Posterior vena cava (tissue), 2 donors: ENCODE measurements at regions not wholly inside any gene's neighbourhood (a gene's known extent, or its start where the extent isn't known, plus 50 kb on each side); places are given as distances from the start of the nearest gene placed in this dataset.

Experiments used
- DNase-seq: peaks from one replicate; pipeline ENCODE4 v3.0.0-alpha.2; 2020; ENCODE audit warnings: low spot score
- intact Hi-C, 2 donors: fragments of 100-400 bp; cut with DNase I; formaldehyde crosslinking; loops; one replicate each; pipeline versions ENCODE4 v1.14.1 to v1.14.2; 2022 to 2023
- donor health status: DM: yes; HTN: yes; CAD: no.
- donor health status: DM: yes; HTN: yes; CAD: no.

GRCh38 chr11:15888556-15889345, 467.6 kb downstream of the SOX6 start:
- no peak for DNase-seq
- intact Hi-C loops = no loop called here

- intact Hi-C loops = no loop called here
- DNase-seq = no peak
These were observed 466.8 kb downstream of the SOX6 start for GRCh38 chr11:15889363-15890030.

GRCh38 chr11:15890031-15890713, 466.2 kb downstream of the SOX6 start:
- DNase-seq = no peak
- intact Hi-C loops = no loop called here

- intact Hi-C loops = no loop called here
- no peak for DNase-seq
These were observed 463.3 kb downstream of the SOX6 start for GRCh38 chr11:15893080-15893492.

GRCh38 chr11:15896026-15896425, 460.3 kb downstream of the SOX6 start:
- DNase-seq = no peak
- intact Hi-C loops = no loop called here

GRCh38 chr11:15896530-15896929, 459.8 kb downstream of the SOX6 start:
- no peak for DNase-seq
- intact Hi-C loops = no loop called here

GRCh38 chr11:15897211-15897960, 459.0 kb downstream of the SOX6 start:
- no peak for DNase-seq
- intact Hi-C loops = no loop called here

- intact Hi-C loops = no loop called here
- DNase-seq = no peak
These were observed 455.3 kb downstream of the SOX6 start for GRCh38 chr11:15901054-15901453.

- intact Hi-C loops = no loop called here
- DNase-seq = no peak
These were observed 454.6 kb downstream of the SOX6 start for GRCh38 chr11:15901790-15902189.

GRCh38 chr11:15903246-15903645, 453.1 kb downstream of the SOX6 start:
- intact Hi-C loops = no loop called here
- DNase-seq = no peak

- no peak for DNase-seq
- intact Hi-C loops = no loop called here
These were observed 450.8 kb downstream of the SOX6 start for GRCh38 chr11:15905366-15906104.

- intact Hi-C loops = no loop called here
- DNase-seq = no peak
These were observed 449.8 kb downstream of the SOX6 start for GRCh38 chr11:15906481-15907035.

GRCh38 chr11:15907806-15908205, 448.5 kb downstream of the SOX6 start:
- no peak for DNase-seq

GRCh38 chr11:15909937-15910598, 446.3 kb downstream of the SOX6 start:
- intact Hi-C loops = no loop called here
- no peak for DNase-seq

More at GRCh38 chr11:15907806-15908205, 448.5 kb downstream of the SOX6 start:
- intact Hi-C loops = no loop called here

- DNase-seq = no peak
- intact Hi-C loops = no loop called here
These were observed 445.6 kb downstream of the SOX6 start for GRCh38 chr11:15910761-15911160.

- DNase-seq = peak; percentile 84
These were observed 444.8 kb downstream of the SOX6 start for GRCh38 chr11:15911377-15912044.

GRCh38 chr11:15912291-15912690, 444.1 kb downstream of the SOX6 start:
- no peak for DNase-seq
- intact Hi-C loops = no loop called here

More at GRCh38 chr11:15911377-15912044, 444.8 kb downstream of the SOX6 start:
- intact Hi-C loops = no loop called here

GRCh38 chr11:15912825-15913224, 443.5 kb downstream of the SOX6 start:
- DNase-seq = no peak
- intact Hi-C loops = no loop called here
